ENCODE measurements at regions not wholly inside any gene's neighbourhood (a gene's known extent, or its start where the extent isn't known, plus 50 kb on each side); places are given as distances from the start of the nearest gene placed in this dataset.

DNA sequence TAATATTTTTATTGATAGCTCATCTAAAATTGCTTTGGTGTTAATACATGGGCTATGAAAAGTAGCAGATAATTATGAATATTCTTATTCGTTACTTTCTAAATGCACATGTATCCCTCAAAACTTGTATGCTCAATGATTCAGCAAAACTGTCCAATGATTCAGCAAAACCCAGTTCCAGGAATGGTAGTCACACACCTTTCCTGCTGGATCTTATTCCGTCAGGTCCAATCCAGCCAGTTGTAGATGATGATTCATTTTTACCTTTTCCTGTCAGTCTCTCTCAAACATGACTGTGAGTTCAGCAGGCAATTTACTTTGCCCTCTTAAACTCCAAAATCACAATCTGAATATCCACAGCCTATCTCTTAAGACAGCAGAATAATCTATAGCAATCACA is 1082.6 kb downstream of the EFNB2 start:
- no peak for TF ChIP-seq CTCF (IDR thresholded peaks at IDR 0.05)
- TF ChIP-seq POLR2A (IDR thresholded peaks at IDR 0.05) = no peak
